ENCODE measurements at regions not wholly inside any gene's neighbourhood (a gene's known extent, or its start where the extent isn't known, plus 50 kb on each side); places are given as distances from the start of the nearest gene placed in this dataset.

GRCh38 chr5:87188391-87188790 is 79.3 kb upstream of the RASA1 start:
- TF ChIP-seq CTCF (IDR thresholded peaks at IDR 0.05) (no peak), EZH2 (IDR thresholded peaks at IDR 0.05) (no peak)
